Testis (tissue), 2 donors: ENCODE measurements at regions not wholly inside any gene's neighbourhood (a gene's known extent, or its start where the extent isn't known, plus 50 kb on each side); places are given as distances from the start of the nearest gene placed in this dataset.

Experiments
- CTCF ChIP-seq, 3 experiments: fragments of 450-650 bp in 2 of 3; fragments of 200-600 bp in 1 of 3; sonication (generic) in 1 of 3; IDR thresholded peaks; one replicate each; pipeline ENCODE4 v1.5.1; 2016 to 2019; ENCODE audit warnings: antibody characterized with exemption in 3 of 3, mild to moderate bottlenecking in 2 of 3, moderate library complexity in 1 of 3
- POLR2A ChIP-seq: fragments of 450-650 bp; IDR thresholded peaks from one replicate; pipeline ENCODE4 v1.6.1; 2017; ENCODE audit warnings: antibody characterized with exemption, mild to moderate bottlenecking, moderate library complexity

- no peak for TF ChIP-seq POLR2A
- TF ChIP-seq CTCF (IDR thresholded peaks at IDR 0.05) = no peak
Observed at GRCh38 chr9:107584186-107584585, 94.6 kb upstream of the KLF4 start.
